ENCODE measurements at regions not wholly inside any gene's neighbourhood (a gene's known extent, or its start where the extent isn't known, plus 50 kb on each side); places are given as distances from the start of the nearest gene placed in this dataset.

GRCh38 chr18:51726614-51727013 is 529.1 kb upstream of the MEX3C start:
- no peak for TF ChIP-seq CTCF (IDR thresholded peaks at IDR 0.05; ENCODE audit: control insufficient read depth, extremely low read depth, insufficient read depth)
- no peak overlapping the region for H3K4me3 ChIP-seq (ENCODE audit: low read depth, low read length)
- DNase-seq (ENCODE audit: low read depth): no peak

DNA sequence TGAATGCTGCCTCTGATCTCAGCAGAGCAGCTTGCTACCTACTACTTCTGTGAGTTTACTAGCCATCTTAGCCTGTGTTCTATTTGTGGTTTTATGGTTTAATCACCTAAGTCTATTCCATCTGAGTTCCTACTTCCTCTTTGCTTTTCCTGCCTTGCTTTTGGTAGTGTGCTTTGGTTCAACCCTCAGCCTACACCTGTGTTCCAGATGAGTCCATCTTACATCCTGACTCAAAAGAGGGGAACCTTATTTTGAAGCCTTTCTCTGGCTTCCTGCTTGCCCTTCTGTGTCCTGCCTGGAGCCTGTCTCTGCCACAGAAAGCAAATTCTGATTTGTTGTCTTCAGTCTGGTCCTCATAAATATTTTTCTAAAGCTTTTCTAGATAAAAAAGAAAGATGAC is 530.3 kb upstream of the MEX3C start:
- H3K4me3 ChIP-seq (ENCODE audit: low read depth, low read length): no peak overlapping the region
- DNase-seq (ENCODE audit: low read depth): no peak
- no peak for TF ChIP-seq CTCF (IDR thresholded peaks at IDR 0.05; ENCODE audit: control insufficient read depth, extremely low read depth, insufficient read depth)

DNA sequence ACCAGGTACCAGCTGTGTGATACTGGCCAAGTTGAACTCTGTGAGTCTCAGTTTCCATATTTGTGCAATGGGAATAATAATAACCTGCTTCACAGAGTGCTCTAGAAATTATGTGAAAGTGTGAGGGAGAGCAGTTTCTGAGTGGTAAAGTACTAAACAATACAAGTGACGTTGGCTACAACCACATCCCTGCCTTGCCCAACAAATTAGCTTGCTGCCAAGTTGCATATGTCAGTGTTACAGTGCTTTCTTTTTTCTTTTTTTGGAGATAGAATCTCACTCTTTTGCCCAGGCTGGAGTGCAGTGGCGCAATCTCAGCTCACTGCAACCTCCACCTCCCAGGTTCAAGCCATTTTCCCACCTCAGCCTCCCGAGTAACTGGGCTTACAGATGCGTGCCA is 533.6 kb upstream of the MEX3C start:
- no peak overlapping the region for H3K4me3 ChIP-seq (ENCODE audit: low read depth, low read length)
- no peak for TF ChIP-seq CTCF (IDR thresholded peaks at IDR 0.05; ENCODE audit: control insufficient read depth, extremely low read depth, insufficient read depth)
- DNase-seq (ENCODE audit: low read depth): no peak

DNA sequence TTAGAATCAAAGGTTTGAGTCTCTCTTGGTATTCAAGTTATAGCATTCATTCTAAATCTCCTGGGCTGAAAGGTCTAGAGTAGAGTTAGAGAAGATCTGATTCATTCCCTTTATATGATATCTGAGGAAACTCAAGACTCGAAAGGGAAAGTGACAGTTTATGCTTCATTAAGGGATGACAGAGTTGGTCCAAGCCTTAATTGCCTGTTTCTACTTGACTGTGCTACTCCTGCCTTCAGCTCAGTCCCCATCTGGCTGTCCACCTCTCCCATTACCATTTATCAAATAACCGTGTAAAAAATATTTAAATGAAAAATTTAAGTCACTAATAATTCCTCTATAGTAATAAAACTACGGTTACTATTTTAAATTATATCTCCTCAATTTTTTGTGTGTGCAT is 537.1 kb upstream of the MEX3C start:
- H3K4me3 ChIP-seq (ENCODE audit: low read depth, low read length): no peak overlapping the region
- TF ChIP-seq CTCF (IDR thresholded peaks at IDR 0.05; ENCODE audit: control insufficient read depth, extremely low read depth, insufficient read depth): no peak
- no peak for DNase-seq (ENCODE audit: low read depth)

DNA sequence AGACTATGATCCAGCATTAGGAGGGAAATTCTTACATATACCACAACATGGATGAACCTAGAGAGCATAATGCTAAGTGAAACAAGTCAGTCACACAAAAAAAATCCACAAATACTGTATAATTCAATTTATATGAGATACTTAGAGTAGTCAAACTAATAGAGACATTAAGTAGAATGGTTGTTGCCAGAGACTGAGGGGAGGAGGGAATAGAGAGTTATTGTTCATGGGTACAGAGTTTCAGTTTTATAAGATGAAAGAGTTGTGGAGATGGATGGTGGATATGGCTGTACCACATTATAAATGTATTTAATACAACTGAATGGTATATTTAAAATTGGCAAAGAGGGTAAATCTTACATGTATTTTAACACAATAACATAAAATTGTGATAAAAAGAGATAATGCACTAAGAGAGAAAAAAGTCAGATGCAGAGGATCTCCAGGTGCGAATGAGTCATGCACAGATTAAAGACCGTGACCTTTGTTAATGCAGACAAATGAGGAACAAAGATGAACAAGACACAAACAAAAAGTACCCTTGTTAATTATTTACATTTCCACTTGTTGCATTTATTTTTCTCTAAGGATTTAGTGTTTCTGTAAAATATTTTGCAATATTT is 541.7 kb upstream of the MEX3C start:
- H3K4me3 ChIP-seq (ENCODE audit: low read depth, low read length): no peak overlapping the region
- TF ChIP-seq CTCF (IDR thresholded peaks at IDR 0.05; ENCODE audit: control insufficient read depth, extremely low read depth, insufficient read depth): no peak
- no peak for DNase-seq (ENCODE audit: low read depth)

- no peak for DNase-seq (ENCODE audit: low read depth)
- TF ChIP-seq CTCF (IDR thresholded peaks at IDR 0.05; ENCODE audit: control insufficient read depth, extremely low read depth, insufficient read depth): no peak
- H3K4me3 ChIP-seq (ENCODE audit: low read depth, low read length): no peak overlapping the region
These were observed 554.4 kb upstream of the MEX3C start for GRCh38 chr18:51751901-51752300.

GRCh38 chr18:51753365-51754057 is 556.0 kb upstream of the MEX3C start:
- DNase-seq (ENCODE audit: low read depth): no peak
- H3K4me3 ChIP-seq (ENCODE audit: low read depth, low read length): no peak overlapping the region
- no peak for TF ChIP-seq CTCF (IDR thresholded peaks at IDR 0.05; ENCODE audit: control insufficient read depth, extremely low read depth, insufficient read depth)

All from LNCaP clone FGC (cell line).